ENCODE measurements at regions not wholly inside any gene's neighbourhood (a gene's known extent, or its start where the extent isn't known, plus 50 kb on each side); places are given as distances from the start of the nearest gene placed in this dataset.

DNA sequence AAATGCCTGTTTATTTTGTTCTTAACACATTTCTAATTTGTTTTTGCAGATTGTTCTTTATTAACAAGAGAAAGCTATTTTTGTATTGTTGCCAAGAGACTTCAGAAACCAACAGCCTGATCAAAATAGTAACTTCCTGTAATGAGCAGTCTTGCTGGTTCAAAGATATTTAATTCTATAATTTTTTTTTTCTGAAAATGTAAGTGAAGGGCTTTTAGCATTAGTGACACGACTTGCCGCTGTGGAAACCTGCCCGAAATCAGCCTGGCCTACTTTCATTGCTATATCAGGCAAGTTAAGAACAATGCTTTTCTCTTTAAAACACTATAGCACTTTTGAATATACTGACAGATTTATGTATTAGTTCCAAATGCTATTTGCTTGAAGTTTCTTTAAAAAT is 374.3 kb downstream of the EFNB2 start:
- DNase-seq = no peak

DNA sequence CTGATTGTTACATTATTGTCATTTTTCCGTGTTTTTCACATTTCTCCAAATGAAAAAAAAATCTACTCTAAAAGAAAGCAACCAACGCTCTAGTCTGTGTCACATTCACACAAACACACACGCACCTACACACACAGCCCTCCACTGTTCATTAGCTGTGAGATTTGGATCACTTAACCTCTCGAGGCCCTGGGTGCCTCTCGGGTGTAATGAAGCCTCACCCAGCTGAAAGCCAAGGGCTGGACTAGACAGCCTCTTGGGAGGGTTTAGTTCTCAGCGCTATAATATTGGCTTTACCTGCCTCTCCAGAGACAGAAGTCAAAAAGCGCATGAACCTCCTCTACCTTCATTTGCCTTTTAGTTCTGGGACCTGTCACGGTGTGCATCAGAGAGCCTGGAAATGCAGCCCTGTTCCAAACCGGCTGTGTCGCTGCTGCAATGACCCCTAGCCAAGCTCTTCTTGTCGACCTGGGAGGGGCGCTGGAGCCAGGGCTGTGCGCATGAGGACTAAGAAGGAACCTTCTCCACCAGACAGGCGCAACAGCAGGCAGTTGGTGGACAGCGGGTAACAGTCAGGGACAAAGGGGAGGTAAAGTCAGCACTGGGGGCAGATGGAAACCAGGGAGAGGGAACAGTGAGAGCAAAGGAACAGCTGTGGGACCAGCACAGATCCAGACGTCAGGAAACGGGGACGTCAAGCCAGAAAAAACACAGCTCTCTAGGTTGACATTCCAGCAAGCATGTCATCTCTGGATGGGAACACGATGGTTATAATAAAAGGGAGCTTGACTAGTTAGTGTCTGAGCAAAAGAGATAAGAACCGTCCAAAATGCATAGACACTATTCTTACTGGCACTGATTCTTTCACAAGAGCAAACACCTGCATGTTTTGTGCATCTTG is 375.9 kb downstream of the EFNB2 start:
- no peak for DNase-seq

DNA sequence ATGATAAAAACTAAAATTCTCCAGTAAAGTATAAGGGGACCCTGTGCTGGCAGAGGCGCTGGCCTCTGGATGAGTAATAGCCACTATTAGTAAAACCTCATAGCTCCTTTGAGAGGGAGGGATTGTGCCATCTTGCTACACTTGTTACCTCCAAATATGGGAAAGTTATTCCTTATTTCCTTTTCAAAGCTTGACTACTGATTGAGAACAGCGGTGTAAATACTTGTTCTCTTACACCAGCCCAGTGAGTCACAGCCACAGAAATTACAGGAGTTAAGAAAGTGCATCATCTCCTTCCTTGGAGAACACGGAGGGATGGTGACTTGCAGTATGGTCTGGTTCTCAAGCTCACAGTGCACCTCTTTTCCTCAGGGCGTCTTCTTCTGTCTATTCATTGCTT is 379.0 kb downstream of the EFNB2 start:
- DNase-seq = no peak

DNA sequence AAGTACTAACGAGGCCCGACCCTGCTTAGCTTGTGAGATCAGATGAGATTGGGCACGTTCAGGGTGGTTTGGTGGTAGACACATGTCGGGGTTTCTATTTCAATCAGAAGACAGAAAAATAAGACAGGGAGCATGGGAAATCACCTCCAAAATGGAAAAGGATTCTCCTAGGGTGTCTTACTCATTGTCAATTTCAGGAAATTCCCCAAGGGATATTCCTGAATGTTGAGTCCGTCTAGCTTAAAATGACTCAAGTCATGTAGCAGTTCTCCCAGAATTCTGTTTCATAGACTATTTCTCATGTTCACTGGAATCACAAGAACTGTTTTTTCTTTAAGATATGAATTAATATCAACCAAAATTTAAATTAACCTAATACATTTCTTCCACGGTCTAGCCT is 380.1 kb downstream of the EFNB2 start:
- DNase-seq = no peak

DNA sequence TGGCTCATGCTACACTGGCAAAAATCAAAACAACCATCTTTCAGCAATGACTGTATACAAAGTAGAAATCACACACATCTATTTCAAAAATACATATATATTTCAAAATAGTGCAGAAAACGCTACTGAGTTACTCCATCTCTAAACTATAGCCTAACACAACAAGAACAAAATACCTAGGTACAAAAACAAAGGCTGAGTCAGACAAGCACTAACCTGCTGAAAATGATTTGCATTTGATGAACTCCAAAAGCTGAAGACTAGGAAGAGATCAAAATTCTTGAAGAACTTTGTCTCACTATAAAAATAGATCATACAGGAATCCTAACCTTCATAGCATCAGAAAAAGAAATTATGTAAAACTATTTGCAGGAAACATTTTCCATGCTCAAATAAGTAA is 381.6 kb downstream of the EFNB2 start:
- DNase-seq = no peak

DNA sequence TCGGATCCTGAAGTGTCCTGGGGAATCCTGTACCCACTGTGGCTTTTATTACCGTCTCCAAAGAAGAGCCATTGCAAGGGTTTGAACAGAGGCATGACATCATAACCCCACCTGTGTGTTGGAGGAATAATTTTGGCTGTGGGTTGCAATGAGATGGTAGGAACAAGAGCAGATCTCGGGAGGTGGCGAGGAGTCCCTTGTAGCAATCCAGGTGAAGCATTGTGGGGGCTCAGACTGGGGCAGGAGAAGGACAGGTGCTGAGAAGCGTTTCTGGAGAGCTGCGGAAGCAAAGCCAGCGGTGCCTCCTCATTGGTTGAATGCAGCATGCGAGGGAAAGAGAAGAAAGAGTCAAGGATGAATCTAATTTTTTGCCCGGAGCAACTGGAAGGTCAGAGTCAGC is 382.4 kb downstream of the EFNB2 start:
- DNase-seq = no peak

DNA sequence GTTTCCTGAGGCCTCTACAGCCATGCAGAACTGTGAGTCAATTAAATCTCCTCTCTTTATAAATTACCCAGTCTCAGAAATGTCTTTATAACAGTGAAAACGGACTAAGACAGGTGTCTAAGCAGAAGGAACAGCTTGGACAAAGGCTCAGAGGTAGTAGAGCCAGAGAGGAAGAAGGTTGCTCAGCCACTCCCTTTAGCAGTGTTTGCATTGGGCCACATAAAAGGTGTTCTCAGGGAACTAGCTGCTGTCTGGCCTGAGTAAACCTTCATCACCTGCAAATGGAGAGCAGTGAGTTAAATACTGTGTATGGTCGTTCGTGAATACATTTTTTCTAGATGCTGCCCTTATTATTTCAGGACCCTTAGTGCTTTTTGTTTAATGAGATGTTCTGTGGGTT is 383.4 kb downstream of the EFNB2 start:
- DNase-seq = no peak

DNA sequence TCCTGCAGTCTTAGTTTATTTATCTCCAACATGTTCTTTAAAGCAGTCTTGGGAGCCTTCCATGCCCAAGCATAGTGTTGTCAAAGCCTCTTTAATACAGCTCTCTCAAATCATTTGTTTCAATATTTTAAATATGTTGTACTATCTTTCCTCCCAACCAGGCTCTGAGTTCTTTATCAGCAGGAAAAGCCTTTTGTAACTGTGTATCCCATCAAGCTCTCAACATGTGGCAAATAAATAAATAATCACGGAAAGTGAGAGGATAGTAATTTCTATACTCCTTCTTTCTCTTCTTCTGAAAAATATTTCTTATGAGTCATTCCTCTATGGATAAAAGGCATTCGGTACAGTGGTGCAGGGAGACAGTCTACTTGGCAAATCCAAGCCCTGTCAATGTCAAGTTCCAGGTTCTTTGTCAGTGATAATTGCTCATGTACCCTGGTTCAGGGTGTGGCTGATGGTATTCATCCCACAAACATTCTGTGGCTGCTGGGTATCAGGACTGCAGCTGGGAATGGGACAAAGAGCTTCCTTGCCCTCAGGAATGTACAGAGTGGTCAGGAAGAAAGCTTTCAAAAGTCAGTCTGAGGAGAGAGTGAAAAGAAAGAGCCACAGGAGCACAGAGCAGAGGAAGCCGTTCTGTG is 384.3 kb downstream of the EFNB2 start:
- no peak for DNase-seq

DNA sequence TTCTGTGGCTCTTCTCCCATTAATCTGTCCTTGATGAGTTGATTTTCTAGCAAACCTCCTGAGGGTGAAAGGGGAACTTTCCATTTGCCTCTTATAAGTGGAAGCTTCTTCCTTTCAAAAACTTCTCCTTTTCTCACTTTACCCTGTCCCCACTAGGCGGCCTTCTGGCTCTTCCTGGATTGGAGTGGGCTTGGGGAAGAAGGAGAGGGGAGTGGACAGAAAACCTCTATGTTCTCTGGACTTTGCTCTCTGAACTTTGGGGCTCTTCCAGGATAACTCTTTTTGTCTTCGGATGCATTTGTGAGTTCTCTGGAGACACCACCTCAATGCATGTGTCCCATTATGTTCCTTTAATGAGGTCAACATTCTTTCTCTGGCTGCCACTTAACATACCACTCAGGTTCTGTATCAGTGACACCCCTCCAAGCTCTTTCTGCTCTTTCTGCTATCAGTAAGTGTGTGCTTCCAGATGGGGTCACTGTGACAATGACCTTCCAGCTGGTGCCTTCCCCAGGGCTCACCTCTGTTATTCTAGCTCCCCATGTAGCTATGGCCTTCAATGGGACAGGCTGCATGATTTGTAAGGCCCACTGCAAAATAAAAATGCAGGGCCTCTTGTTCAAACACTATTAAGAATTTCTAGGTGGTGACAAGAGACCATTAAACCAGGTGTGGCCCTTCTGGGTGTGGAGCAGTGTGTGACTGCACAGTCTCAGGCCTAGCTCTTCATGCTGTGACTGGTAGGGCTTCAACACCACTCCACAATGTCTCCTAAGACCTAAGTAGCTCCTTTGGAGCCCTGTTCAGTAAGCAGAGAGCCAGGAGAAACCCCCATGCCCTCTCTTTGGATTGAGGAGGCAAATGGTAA is 389.2 kb downstream of the EFNB2 start:
- no peak for DNase-seq

DNA sequence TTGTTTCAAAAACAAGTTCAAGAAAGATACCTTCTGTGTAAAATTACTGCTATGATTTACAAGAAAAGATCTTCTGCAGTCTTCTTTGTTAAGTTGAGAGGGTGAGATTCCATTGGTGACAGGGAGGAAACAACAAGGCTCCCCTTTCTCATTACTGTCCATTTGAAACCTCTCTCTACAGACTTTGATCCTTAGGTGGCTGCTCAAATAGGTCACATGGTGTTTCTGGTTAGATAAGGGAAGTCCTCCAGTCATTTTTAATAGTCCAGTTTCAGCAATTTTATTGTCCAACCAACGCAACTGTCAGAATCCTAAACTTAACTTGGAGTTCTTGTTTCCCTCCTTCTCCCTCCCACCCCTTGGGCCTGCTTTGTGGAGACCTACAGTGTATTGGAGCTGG is 390.4 kb downstream of the EFNB2 start:
- no peak for DNase-seq

DNA sequence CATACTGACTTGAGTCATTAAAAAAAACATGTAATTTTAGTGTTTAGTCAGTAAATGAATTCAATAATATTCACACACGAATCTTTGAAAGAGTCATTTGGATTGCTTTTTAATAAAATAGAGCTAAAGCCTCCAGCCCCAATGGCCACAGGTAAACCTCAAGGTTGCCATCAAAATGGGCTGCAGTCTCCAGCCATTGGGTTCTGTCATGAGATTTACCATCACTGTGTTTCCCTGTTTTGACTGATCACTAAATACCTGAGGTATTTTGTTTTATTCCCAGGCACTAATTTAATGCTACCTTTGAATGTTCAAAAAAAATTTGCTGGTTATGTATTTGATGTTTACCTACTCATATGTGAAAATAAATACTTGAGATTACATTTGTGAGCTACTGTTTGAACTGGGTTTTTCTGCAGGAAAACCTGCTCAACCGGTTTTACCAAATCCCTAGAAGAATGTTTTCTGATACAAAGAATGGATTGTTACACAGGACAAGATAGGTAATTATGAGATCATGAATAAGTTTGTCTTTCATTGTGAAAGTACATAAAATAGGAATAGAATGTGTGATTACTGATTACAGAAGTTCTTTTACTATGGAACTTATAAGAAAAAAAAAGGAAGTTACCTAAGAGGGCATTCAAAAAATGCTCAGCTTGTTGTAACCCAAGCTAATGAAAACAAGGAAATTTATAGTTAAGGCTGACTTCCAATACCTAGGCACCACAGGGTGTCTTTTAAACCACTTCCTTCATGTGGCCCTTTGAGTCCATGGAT is 391.3 kb downstream of the EFNB2 start:
- peak; percentile 40 for DNase-seq

DNA sequence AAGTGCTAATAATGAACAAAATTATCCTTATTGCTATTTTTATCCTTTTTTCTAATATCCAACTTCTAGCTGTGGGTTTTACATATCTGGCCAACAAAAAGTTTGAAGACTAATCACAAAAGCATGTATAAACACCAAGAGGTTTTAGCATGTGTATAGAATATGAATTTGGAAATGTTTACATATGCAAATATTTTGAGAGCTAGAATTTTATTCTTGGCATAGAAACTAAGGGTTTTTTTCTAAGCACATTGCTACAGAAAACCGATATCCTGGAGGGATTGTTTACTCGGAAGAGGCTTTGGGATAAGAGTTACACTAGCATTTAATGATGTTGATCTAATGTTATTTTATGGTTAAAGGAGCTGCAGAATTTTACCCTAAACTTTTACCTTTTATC is 392.1 kb downstream of the EFNB2 start:
- no peak for DNase-seq

DNA sequence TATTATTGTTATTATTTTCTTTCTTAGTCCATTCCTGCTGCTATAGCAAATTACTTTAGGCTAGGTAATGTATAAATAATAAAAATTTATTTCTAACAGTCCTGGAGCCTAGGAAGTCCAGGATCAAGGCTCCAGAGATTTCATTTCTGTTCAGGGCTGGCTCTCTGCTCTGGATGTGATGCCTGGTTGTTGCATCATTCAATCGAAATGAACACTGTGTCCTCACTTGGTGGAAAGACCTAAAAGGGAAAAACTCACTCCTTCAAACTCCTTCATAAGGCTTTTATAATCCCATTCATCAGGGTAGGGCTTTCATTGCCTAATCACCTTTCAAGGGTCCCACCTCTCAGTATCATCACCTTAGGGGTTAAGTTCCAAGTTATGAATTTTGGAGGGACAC is 395.0 kb downstream of the EFNB2 start:
- DNase-seq = no peak

DNA sequence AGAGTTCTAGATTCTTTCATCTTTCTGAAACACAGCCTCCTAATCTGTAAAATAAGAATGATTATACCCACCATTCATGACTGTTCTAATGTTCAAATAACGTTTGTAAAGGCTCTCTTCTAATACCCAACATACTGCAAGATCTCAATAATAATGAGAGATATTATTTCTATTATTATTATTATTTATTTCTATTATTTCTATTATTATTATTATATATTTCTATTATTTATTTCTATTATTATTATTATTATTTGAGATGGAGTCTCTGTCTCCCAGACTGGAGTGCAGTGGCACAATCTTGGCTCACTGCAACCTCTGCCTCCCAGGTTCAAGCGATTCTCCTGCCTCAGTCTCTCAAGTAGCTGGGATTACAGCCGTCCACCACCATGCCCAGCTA is 395.5 kb downstream of the EFNB2 start:
- DNase-seq = no peak

DNA sequence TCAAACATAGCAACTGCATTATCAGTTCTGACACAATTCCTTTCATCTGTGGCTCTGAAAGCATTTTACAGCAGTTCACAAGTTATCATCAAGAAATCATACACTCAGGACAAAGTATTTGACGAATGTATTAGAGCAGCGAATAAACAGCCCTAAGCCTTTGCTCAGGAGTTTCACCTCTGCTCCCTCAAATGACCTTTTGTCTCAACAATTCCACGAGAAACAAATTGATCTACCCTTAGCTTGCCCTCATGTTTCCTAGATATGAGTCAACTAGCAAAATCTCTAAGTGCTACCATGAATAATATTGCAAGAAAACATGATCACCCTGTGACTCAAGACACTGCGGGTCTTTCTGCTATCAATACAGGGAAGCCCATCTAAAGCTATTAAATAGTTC is 396.1 kb downstream of the EFNB2 start:
- no peak for DNase-seq

DNA sequence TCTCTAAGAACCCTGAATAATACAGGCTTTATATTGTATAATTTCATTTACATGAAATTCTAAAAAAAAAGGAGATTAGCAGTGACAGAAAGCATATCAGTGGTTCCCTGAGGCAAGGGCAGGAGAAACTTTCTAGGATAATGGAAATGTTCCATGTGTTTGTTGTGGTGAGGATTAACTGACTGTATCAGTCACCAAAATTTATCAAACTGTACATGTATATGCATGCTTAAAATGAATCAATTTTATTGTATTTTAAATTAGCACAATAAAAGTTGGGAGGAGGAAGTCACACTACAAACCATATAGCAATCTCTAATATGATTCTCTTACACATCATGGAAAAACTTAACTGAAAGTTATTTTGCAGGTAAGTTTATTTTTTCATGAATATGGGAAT is 396.8 kb downstream of the EFNB2 start:
- no peak for DNase-seq

DNA sequence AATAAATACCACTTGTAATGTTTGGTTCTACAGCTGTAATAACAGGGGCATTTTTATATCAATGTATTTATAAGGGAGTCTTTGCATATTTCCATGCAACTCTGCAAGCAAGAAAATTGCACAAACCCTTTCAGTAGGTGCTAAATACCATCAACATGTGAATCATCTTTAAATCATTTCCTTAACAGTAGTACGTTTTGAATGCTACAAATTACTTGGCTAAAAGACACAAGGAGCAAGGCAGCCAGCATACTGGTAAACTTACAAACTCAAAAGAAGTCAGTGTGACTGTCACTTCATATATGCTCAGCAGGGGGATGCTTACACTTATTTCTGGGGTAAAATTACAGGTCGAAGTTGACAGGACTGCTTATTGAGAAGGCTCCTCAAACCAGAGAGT is 402.4 kb downstream of the EFNB2 start:
- no peak for DNase-seq

DNA sequence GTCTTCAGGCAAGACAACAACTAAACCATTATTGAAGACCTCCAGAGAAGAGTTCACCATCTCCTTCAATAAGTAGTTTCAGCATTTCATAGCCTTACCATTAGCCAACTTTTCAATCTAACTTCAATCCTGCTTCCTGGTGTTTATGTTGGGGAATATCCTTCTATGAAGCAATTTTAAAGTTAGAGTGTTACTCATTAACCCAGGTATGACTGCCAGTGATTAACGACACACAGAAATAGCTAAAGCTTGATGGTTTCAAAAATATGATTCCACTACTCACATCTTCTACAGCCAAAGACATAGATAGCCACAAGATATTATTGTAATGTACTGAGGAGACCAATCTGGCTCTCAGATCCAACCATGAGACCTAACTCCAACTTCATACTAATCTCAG is 403.2 kb downstream of the EFNB2 start:
- DNase-seq = no peak

DNA sequence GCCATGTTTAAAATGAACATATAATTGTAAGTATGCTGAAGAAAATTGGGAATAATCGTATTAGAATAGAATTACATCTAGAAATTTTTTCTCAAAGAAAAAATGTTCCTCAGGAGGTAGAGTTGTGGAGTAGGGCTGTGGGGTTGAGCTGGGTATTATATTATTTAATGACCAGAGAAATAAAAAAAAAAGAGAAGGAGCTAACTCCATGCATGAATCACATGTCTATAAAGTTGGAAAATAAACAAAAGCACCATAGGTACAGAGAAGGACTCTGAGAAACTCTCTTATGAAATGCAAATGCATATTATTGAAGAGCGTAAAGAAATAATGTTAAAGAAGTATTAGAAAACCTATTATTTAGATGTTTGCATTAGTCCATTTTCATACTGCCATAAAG is 405.5 kb downstream of the EFNB2 start:
- DNase-seq = no peak

DNA sequence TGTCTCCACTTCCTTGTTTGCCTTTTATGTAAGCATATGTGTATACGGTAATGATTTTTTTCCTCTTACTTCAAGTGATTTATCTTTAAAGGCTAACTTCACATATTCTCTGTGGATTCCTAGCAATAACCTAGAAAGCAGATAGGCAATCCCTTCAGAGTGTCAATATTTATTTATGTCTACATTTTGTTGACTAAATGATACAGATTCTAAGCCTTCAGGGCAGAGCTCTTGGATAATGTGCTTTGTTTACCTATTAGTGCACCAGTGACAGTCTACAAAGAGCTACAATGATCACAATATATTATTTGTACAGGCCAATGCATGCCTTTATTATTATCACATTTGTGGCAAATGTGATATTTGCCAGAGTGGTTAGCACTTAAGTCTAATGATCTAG is 406.2 kb downstream of the EFNB2 start:
- DNase-seq = no peak

DNA sequence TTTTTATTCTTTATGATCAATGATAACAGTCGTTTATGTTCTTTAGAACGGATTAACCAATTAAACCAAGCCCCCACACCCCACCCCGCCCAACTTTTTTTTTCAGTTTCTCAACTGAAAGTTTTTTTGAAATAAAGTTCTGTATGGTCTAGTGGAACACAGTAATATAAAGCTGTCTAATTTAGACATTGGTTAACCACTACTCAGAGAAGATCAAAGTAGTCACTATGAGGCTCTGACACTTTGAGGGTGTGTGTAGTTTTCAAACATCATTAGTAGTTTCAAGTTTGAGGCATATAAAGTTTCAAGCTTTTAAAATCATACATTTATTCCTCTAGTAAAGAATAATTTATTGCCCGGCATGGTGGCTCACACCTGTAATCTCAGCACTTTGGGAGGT is 413.2 kb downstream of the EFNB2 start:
- DNase-seq = no peak

DNA sequence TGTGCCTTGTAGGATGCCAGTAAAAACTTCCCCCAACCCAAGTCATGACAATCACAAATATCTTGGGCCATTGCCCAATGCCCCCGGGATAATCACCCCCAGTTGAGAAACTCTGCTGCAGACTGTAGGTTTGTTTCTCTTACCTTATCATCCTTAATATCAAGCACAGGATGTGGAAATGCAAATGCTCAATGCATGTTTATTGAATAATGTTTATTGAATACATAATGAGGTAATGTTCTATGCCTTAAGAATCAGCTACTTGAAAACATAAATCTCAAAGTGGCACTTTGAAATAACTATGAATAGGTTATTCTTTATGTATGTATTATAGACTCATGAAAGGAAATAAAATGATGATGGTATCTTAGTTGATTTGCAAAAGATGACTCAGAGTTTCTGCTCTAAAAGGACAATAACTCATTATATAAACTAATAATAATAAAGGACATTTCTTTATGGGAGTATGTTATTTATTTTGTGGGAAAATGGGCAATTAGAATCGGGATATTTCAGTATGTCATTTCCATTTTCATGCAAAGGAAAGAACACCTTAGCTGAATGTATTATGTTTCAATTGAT is 414.2 kb downstream of the EFNB2 start:
- no peak for DNase-seq

DNA sequence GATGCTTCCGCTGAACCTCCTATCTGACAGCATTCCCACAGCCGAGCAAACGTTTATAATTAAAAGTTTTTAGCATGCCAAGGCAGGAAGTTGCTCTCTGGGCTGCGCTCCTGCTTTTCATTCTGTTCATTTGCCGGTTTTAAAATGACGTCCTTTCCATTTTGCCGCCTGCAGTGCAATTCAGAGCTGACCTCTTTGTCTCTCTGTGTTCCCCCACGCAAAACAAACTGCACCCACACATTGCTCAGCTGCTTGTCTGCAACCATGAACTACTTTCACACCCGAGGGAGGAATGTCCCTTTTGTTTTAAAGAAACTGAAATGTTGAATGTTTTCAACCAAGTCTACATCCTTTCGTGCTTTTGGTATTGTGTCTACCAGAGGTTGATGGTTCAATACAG is 416.5 kb downstream of the EFNB2 start:
- no peak for DNase-seq
